H54 (cell line): ENCODE measurements at regions not wholly inside any gene's neighbourhood (a gene's known extent, or its start where the extent isn't known, plus 50 kb on each side); places are given as distances from the start of the nearest gene placed in this dataset.

ENCODE experiments used
- DNase-seq: peaks from one replicate; pipeline ENCODE4 v3.0.0; 2011; ENCODE audit warnings: low spot score, mixed read lengths; ENCODE audit not compliant: insufficient read length
- FAIRE-seq: peaks from 3 replicates; lab custom pipeline; 2011; peaks lifted over from hg19 to GRCh38; lab: Jason Lieb, UNC
- POLR2A ChIP-seq: IDR thresholded peaks from 2 replicates; pipeline ENCODE4 v1.6.1; 2011; ENCODE audit warnings: low read depth, mild to moderate bottlenecking, low read length

GRCh38 chr2:120842456-120843439 is 107.1 kb downstream of the GLI2 start:
- DNase-seq, result no peak
- FAIRE-seq, result no peak
- no peak for TF ChIP-seq POLR2A

- no peak for TF ChIP-seq POLR2A
- FAIRE-seq (no peak), DNase-seq (no peak)
Measured at GRCh38 chr2:120844070-120844738, 108.5 kb downstream of the GLI2 start.

GRCh38 chr2:120845277-120845676 is 109.6 kb downstream of the GLI2 start:
- no peak for DNase-seq
- TF ChIP-seq POLR2A, result no peak
- no peak for FAIRE-seq

GRCh38 chr2:120846406-120847095 is 110.9 kb downstream of the GLI2 start:
- FAIRE-seq (no peak), DNase-seq (no peak)
- TF ChIP-seq POLR2A, result no peak

- DNase-seq (no peak), FAIRE-seq (no peak)
- TF ChIP-seq POLR2A, result no peak
Measured at GRCh38 chr2:120847700-120848321, 112.1 kb downstream of the GLI2 start.

GRCh38 chr2:120849278-120849677 is 113.6 kb downstream of the GLI2 start:
- no peak for FAIRE-seq
- no peak for DNase-seq
- TF ChIP-seq POLR2A, result no peak

GRCh38 chr2:120850551-120850950 is 114.9 kb downstream of the GLI2 start:
- FAIRE-seq (no peak), DNase-seq (no peak)
- no peak for TF ChIP-seq POLR2A

- FAIRE-seq, result no peak
- TF ChIP-seq POLR2A, result no peak
- DNase-seq, result no peak
Measured at GRCh38 chr2:120851116-120851773, 115.6 kb downstream of the GLI2 start.

- DNase-seq (no peak), FAIRE-seq (no peak)
- TF ChIP-seq POLR2A, result no peak
Measured at GRCh38 chr2:120852200-120852815, 116.6 kb downstream of the GLI2 start.

GRCh38 chr2:120853306-120854013 is 117.8 kb downstream of the GLI2 start:
- TF ChIP-seq POLR2A, result no peak
- FAIRE-seq (no peak), DNase-seq (no peak)

GRCh38 chr2:120854014-120854620 is 118.4 kb downstream of the GLI2 start:
- FAIRE-seq (no peak), DNase-seq (no peak)
- no peak for TF ChIP-seq POLR2A
